ENCODE measurements at regions not wholly inside any gene's neighbourhood (a gene's known extent, or its start where the extent isn't known, plus 50 kb on each side); places are given as distances from the start of the nearest gene placed in this dataset.

- in situ Hi-C loops (cut with MboI), result no loop called here
- Histone ChIP-seq H3K27me3 (replicated peaks; ENCODE audit: insufficient read depth) (no peaks in the 10 kb centered on the region), H3K4me1 (ENCODE audit: insufficient read depth) (0 out of 2 replicates have a peak, but pooled peaks cover 5% of the 10 kb centered on the region)
These were observed 629.6 kb downstream of the SLC16A7 start for GRCh38 chr12:60225216-60226000.

GRCh38 chr12:60227916-60228315 lies 632.1 kb downstream of the SLC16A7 start:
- Histone ChIP-seq H3K27me3 (replicated peaks; ENCODE audit: insufficient read depth) (no peaks in the 10 kb centered on the region), H3K4me3 (no peak overlapping the region), H3K9ac (no peak overlapping the region), H3K79me2 (ENCODE audit: insufficient read depth) (no peaks in the 10 kb centered on the region), H2AFZ (no peak overlapping the region), H3K36me3 (ENCODE audit: low read depth) (no peaks in the 10 kb centered on the region), H3K4me1 (ENCODE audit: insufficient read depth) (0 out of 2 replicates have a peak, but pooled peaks cover 5% of the 10 kb centered on the region), H4K20me1 (ENCODE audit: insufficient read depth) (no peaks in the 10 kb centered on the region), H3F3A (ENCODE audit: insufficient read depth) (no peaks in the 10 kb centered on the region), H3K4me2 (ENCODE audit: unreplicated experiment) (no peak overlapping the region), H3K27ac (no peak overlapping the region), H3K9me3 (ENCODE audit: low read depth) (no peaks in the 10 kb centered on the region), H3K9me2 (ENCODE audit: insufficient read depth) (no peaks in the 10 kb centered on the region)
- in situ Hi-C loops (cut with MboI), result no loop called here
- no peak for TF ChIP-seq EZH2 (IDR thresholded peaks at IDR 0.05; ENCODE audit: insufficient read depth, poor library complexity, severe bottlenecking)
- TF ChIP-seq EZH2phosphoT487 (IDR thresholded peaks at IDR 0.05; ENCODE audit: insufficient read depth, low read depth), result no peak
- 80 to 85% methylated on average over 2 of the region's 2 CpGs for WGBS, 2 experiments (ENCODE audit: low coverage in 1 of 2, low lambda C conversion rate in 2 of 2, missing lambda C conversion rate in 2 of 2)
- DNase-seq, result no peak

More at GRCh38 chr12:60225216-60226000, 629.6 kb downstream of the SLC16A7 start:
- Histone ChIP-seq H3K9me2 (ENCODE audit: insufficient read depth) (no peaks in the 10 kb centered on the region), H3F3A (ENCODE audit: insufficient read depth) (no peaks in the 10 kb centered on the region), H3K9ac (no peak overlapping the region), H2AFZ (no peak overlapping the region), H3K36me3 (ENCODE audit: low read depth) (no peaks in the 10 kb centered on the region), H3K4me2 (ENCODE audit: unreplicated experiment) (no peak overlapping the region), H3K79me2 (ENCODE audit: insufficient read depth) (no peaks in the 10 kb centered on the region), H3K27ac (no peak overlapping the region), H4K20me1 (ENCODE audit: insufficient read depth) (no peaks in the 10 kb centered on the region), H3K4me3 (no peak overlapping the region), H3K9me3 (ENCODE audit: low read depth) (no peaks in the 10 kb centered on the region)
- DNase-seq, result no peak
- TF ChIP-seq EZH2phosphoT487 (IDR thresholded peaks at IDR 0.05; ENCODE audit: insufficient read depth, low read depth), result no peak
- TF ChIP-seq EZH2 (IDR thresholded peaks at IDR 0.05; ENCODE audit: insufficient read depth, poor library complexity, severe bottlenecking), result no peak
- 69 to 70% methylated on average over 11 of the region's 11 CpGs for WGBS, 2 experiments (ENCODE audit: low coverage in 1 of 2, low lambda C conversion rate in 2 of 2, missing lambda C conversion rate in 2 of 2)

GRCh38 chr12:60230056-60230455 lies 634.2 kb downstream of the SLC16A7 start:
- H3K9me2 ChIP-seq (ENCODE audit: insufficient read depth), result no peaks in the 10 kb centered on the region
- H4K20me1 ChIP-seq (ENCODE audit: insufficient read depth), result no peaks in the 10 kb centered on the region
- peak overlapping the region; percentile 39; the same call in 1 of the 2 replicates for H2AFZ ChIP-seq
- no peak overlapping the region for H3K4me3 ChIP-seq
- no peaks in the 10 kb centered on the region for H3K36me3 ChIP-seq (ENCODE audit: low read depth)
- H3K79me2 ChIP-seq (ENCODE audit: insufficient read depth), result no peaks in the 10 kb centered on the region
- in situ Hi-C loops (cut with MboI), result no loop called here
- no peak overlapping the region for H3K4me2 ChIP-seq (ENCODE audit: unreplicated experiment)
- no peaks in the 10 kb centered on the region for H3K27me3 ChIP-seq (replicated peaks; ENCODE audit: insufficient read depth)
- peak; percentile 47 for DNase-seq
- WGBS, 2 experiments (ENCODE audit: low coverage in 1 of 2, low lambda C conversion rate in 2 of 2, missing lambda C conversion rate in 2 of 2), result 48 to 52% methylated on average over 4 of the region's 4 CpGs
- no peak for TF ChIP-seq EZH2phosphoT487 (IDR thresholded peaks at IDR 0.05; ENCODE audit: insufficient read depth, low read depth)
- TF ChIP-seq EZH2 (IDR thresholded peaks at IDR 0.05; ENCODE audit: insufficient read depth, poor library complexity, severe bottlenecking), result no peak
- H3K9me3 ChIP-seq (ENCODE audit: low read depth), result no peaks in the 10 kb centered on the region
- H3K9ac ChIP-seq, result no peak overlapping the region
- no peaks in the 10 kb centered on the region for H3F3A ChIP-seq (ENCODE audit: insufficient read depth)
- 0 out of 2 replicates have a peak, but pooled peaks cover 5% of the 10 kb centered on the region for H3K4me1 ChIP-seq (ENCODE audit: insufficient read depth)
- H3K27ac ChIP-seq, result no peak overlapping the region

GRCh38 chr12:60231303-60231702 lies 635.5 kb downstream of the SLC16A7 start:
- Histone ChIP-seq H3K4me2 (ENCODE audit: unreplicated experiment) (no peak overlapping the region), H3K9me3 (ENCODE audit: low read depth) (no peaks in the 10 kb centered on the region), H3F3A (ENCODE audit: insufficient read depth) (no peaks in the 10 kb centered on the region), H3K36me3 (ENCODE audit: low read depth) (no peaks in the 10 kb centered on the region), H3K9ac (no peak overlapping the region), H3K27ac (no peak overlapping the region), H4K20me1 (ENCODE audit: insufficient read depth) (no peaks in the 10 kb centered on the region), H3K9me2 (ENCODE audit: insufficient read depth) (no peaks in the 10 kb centered on the region), H3K4me1 (ENCODE audit: insufficient read depth) (0 out of 2 replicates have a peak, but pooled peaks cover 5% of the 10 kb centered on the region), H3K79me2 (ENCODE audit: insufficient read depth) (no peaks in the 10 kb centered on the region), H2AFZ (no peak overlapping the region), H3K4me3 (no peak overlapping the region), H3K27me3 (replicated peaks; ENCODE audit: insufficient read depth) (no peaks in the 10 kb centered on the region)
- no peak for DNase-seq
- 87 to 95% methylated on average over 3 of the region's 3 CpGs for WGBS, 2 experiments (ENCODE audit: low coverage in 1 of 2, low lambda C conversion rate in 2 of 2, missing lambda C conversion rate in 2 of 2)
- no peak for TF ChIP-seq EZH2phosphoT487 (IDR thresholded peaks at IDR 0.05; ENCODE audit: insufficient read depth, low read depth)
- TF ChIP-seq EZH2 (IDR thresholded peaks at IDR 0.05; ENCODE audit: insufficient read depth, poor library complexity, severe bottlenecking), result no peak
- in situ Hi-C loops (cut with MboI), result no loop called here
